OCI-LY3 (cell line): ENCODE measurements at regions not wholly inside any gene's neighbourhood (a gene's known extent, or its start where the extent isn't known, plus 50 kb on each side); places are given as distances from the start of the nearest gene placed in this dataset.

Experiments
- EZH2phosphoT487 ChIP-seq: fragments of 200-600 bp; shearing (Covaris generic); IDR thresholded peaks from 2 replicates; pipeline ENCODE4 v1.6.1; 2018; ENCODE audit warnings: antibody characterized with exemption, mixed run types, low read depth
- TF ChIP-seq, protein P1 (sequence below): fragments of 200-600, 300-600 bp; sonication (generic); IDR thresholded peaks from 2 replicates; pipeline ENCODE4 v1.5.1; 2014; ENCODE audit warnings: antibody characterized with exemption, low read length, low read depth

DNA sequence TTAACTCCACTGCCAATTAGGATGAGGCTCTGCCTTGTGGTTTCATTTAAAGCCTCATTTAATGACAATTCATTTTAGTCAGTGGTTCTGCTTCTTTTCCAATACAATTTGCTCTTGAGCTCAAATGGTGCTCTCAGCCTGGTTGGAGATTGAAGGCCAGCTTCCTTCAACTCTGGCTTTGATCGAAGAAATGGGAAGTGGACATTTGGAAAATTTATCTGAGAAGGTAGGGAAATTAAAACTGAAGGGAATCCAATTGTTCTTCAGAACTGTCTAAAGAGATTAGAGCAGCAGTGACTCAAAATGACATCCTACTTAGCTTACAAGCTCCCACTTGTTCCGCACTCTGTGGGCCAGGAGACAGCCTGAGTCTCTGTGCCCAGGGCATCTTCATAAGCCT lies 206.8 kb downstream of the SMARCA1 start:
- TF ChIP-seq, protein P1, sequence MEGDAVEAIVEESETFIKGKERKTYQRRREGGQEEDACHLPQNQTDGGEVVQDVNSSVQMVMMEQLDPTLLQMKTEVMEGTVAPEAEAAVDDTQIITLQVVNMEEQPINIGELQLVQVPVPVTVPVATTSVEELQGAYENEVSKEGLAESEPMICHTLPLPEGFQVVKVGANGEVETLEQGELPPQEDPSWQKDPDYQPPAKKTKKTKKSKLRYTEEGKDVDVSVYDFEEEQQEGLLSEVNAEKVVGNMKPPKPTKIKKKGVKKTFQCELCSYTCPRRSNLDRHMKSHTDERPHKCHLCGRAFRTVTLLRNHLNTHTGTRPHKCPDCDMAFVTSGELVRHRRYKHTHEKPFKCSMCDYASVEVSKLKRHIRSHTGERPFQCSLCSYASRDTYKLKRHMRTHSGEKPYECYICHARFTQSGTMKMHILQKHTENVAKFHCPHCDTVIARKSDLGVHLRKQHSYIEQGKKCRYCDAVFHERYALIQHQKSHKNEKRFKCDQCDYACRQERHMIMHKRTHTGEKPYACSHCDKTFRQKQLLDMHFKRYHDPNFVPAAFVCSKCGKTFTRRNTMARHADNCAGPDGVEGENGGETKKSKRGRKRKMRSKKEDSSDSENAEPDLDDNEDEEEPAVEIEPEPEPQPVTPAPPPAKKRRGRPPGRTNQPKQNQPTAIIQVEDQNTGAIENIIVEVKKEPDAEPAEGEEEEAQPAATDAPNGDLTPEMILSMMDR = no peak
- TF ChIP-seq EZH2phosphoT487 = no peak
